SK-N-DZ (cell line): ENCODE measurements at regions not wholly inside any gene's neighbourhood (a gene's known extent, or its start where the extent isn't known, plus 50 kb on each side); places are given as distances from the start of the nearest gene placed in this dataset.
A peak's percentile ranks its signal among the peaks of the same experiment; 100 is the strongest.
"Not testable (repeated sequence)": the region's sequence is repeated elsewhere in the genome, so short reads cannot be mapped to it uniquely, and the experiment has no call there.

Experiments
- DNase-seq: peaks from one replicate; pipeline ENCODE4 v3.0.0-alpha.2; 2015; ENCODE audit warnings: low spot score

GRCh38 chr16:9014389-9014788, 50.7 kb upstream of the USP7 start:
- no peak for DNase-seq

DNA sequence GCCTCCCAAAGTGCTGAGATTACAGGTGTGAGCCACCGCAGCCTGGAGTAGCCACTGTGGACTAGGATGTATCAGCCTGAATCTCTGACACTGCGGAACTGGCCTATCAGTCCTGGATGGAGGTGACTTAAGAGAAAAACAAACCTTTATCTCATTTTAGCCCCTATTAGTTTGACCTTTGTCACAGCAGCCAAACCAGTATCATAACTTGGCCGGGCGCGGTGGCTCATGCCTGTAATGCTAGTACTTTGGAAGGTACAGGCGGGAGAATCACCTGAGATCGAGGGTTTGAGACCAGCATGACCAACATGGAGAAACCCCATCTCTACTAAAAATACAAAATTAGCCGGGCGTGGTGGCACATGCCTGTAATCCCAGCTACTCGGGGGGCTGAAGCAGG, 51.8 kb upstream of the USP7 start:
- DNase-seq, result no peak

DNA sequence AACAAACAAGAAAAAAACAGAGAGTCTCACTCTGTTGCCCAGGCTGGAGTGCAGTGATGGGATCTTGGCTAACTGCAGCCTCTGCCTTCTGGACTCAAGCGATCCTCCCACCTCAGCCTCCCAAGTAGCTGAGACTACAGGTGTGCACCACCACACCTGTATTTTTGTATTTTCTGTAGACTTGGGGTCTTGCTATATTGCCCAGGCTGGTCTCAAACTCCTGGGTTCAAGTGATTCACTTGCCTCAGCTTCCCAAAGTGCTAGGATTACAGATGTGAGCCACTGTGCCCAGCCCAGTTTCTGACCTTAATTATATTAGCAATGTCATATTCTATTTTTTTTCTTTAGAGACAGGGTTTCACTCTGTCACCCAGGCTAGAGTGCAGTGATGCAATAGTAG, 52.3 kb upstream of the USP7 start:
- DNase-seq, result not testable (repeated sequence)

DNA sequence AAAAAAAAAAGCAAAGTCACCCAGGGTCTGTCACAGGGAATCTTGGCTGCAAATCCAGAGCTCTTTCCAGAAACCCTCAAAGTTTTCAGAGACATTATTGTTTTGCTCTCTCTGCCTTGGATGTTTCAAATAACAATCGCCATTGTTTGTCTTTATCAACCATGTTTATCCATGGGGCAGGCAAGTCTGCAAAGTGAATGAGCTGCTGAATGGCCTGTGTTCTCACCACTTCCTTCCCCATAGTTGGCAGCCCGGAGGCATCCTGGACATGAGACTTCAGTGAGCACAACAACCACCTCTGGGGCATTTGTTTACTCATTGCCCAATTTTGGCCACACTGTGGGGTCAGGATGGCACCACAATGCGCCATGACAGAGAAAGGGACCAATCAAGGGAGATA, 53.1 kb upstream of the USP7 start:
- no peak for DNase-seq

DNA sequence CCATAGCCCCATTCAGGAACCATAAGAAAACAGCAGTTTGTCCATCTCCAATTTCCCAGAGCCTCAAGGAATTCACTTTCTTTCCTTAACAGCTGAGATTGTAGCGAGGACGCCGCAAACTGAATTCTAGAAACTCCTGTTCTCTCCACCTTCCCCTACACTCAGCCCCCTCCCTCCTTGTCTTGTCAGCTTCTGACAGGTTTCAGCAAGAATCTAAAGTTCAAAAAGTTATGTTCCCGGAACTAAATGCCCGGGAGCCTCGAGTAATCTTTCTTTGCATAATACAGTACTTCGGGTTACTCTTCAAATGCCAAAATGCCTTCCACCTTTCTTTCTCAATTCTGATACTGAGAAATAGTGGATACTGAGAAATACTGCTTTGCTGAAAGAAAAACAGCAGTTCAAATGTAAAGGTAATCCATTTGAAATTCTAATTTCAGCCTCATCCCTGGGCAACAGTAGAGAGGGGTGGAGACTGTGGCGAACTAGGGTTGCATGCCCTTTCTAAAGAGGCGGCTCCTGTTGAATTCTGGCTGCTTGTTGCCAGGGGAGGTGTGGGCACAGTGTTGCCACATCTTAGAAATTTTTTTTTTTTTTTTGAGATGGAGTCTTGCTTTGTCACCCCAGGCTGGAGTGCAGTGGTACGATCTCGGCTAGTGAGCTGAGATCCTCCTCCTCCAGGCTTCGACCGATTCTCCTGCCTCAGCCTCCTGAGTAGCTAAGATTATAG, 63.5 kb upstream of the USP7 start:
- DNase-seq, result no peak

DNA sequence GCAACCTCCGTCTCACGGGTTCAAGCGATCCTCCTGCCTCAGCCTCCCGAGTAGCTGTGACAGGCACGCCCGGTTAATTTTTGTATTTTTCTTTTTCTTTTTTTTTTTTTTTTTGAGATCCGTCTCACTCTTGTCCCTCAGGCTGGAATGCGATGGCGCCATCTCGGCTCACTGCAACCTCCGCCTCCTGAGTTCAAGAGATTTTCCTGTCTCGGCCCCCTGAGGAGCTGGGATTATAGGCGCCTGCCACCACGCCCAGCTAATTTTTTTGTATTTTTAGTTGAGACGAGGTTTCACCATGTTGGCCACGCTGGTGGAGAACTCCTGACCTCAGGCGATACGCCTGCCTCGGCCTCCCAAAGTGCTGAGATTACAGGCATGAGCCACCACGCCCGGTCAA, 63.0 kb upstream of the HAPSTR1 start:
- DNase-seq, result not testable (repeated sequence)

- DNase-seq, result no peak
These were observed 60.3 kb upstream of the HAPSTR1 start for GRCh38 chr16:9031107-9031506.

GRCh38 chr16:9033125-9033830, 58.2 kb upstream of the HAPSTR1 start:
- peak; percentile 55 for DNase-seq

- DNase-seq, result no peak
These were observed 57.4 kb upstream of the HAPSTR1 start for GRCh38 chr16:9034056-9034455.

- no peak for DNase-seq
These were observed 55.4 kb upstream of the HAPSTR1 start for GRCh38 chr16:9035996-9036395.

- no peak for DNase-seq
These were observed 52.2 kb upstream of the HAPSTR1 start for GRCh38 chr16:9039210-9039609.

DNA sequence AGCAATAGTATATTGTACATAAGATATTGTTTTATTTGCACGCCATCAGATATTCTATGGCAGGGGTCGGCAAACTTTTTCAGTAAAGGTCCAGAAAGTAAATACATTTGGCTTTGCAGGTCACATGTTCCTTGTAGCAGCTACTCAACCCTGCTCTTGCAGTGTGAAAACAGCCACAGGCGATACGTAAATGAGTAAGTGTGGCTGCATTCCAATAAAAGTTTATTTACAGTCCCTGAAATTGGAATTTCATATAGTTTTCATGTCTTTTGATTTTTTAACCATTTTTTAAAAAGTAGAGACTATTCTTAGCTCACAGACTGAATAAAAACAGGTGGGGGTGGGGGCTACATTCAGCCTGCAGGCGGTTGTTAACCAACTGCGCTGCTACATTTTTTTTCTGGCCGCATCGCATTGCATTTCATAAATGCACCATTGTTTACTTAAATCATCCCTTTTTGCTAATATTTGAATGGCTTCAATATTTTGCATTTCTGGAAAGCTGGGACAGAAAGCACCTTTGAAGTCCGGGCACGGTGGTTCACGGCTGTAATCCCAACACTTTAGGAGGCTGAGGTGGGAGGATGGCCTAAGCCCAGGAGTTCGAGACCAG, 50.5 kb upstream of the HAPSTR1 start:
- DNase-seq, result no peak
